GM12878 (cell line): ENCODE measurements at regions not wholly inside any gene's neighbourhood (a gene's known extent, or its start where the extent isn't known, plus 50 kb on each side); places are given as distances from the start of the nearest gene placed in this dataset.
A peak's percentile ranks its signal among the peaks of the same experiment; 100 is the strongest.

ENCODE experiments used
- ATAC-seq: fragments of 200-7000 bp; cut with Tn5 transposase; 3 replicates; pipeline ENCODE4 v1.9.1; 2020; ENCODE audit warnings: mild to moderate bottlenecking, moderate library complexity
- BruUV-seq: library from RNA; stranded (reverse); fragments of 400-500 nt; replicated peaks from 2 replicates; lab custom pipeline; 2021; lab: Mats Ljungman, UMichigan
- CTCF ChIA-PET: fragments of 300-600 bp; sonication (Branson Sonifier 250); formaldehyde crosslinking; extraction: SDS; loops from one replicate; lab custom pipeline; 2021; ENCODE audit warnings: inconsistent platforms; lab: Yijun Ruan, JAX
- POLR2A ChIA-PET: fragments of 350-600 bp; formaldehyde crosslinking; extraction: SDS; loops from one replicate; lab custom pipeline; 2021; ENCODE audit warnings: inconsistent platforms; lab: Charles Lee
- RAD21 ChIA-PET: fragments of 300-600 bp; sonication (Branson Sonifier 250); formaldehyde crosslinking; loops from one replicate; lab custom pipeline; 2023; ENCODE audit warnings: antibody characterized with exemption; ENCODE audit not compliant: unreplicated experiment; lab: Charles Lee
- SMC1A ChIA-PET: fragments of 300-600 bp; sonication (Branson Sonifier 250); formaldehyde crosslinking; loops from one replicate; lab custom pipeline; 2023; ENCODE audit not compliant: unreplicated experiment, uncharacterized antibody; lab: Charles Lee
- DNase-seq: peaks from one replicate; pipeline ENCODE4 v3.0.0-alpha.2; 2011; ENCODE audit warnings: low read depth, low spot score
- FAIRE-seq: peaks from 3 replicates; lab custom pipeline; 2011; peaks lifted over from hg19 to GRCh38; lab: Jason Lieb, UNC
- H2AFZ ChIP-seq: 2 replicates; pipeline ENCODE4 v1.6.0; 2011; ENCODE audit warnings: low read depth, low read length, control low read depth; ENCODE audit not compliant: control insufficient read depth
- H3K27ac ChIP-seq: 2 replicates; pipeline ENCODE4 v1.5.1; 2011; ENCODE audit warnings: control low read depth; ENCODE audit not compliant: control insufficient read depth, insufficient read depth
- H3K27me3 ChIP-seq, 2 experiments: replicated peaks in 1 of 2; 2 replicates each; pipeline versions ENCODE4 v1.6.0 to v1.6.1; 2011; ENCODE audit warnings: low read length in 1 of 2; ENCODE audit not compliant: control insufficient read depth in 2 of 2, insufficient read depth in 2 of 2
- H3K36me3 ChIP-seq, 2 experiments: 2 replicates each; pipeline ENCODE4 v1.5.1; 2011; ENCODE audit warnings: low read length in 1 of 2; ENCODE audit not compliant: control insufficient read depth in 2 of 2, insufficient read depth in 2 of 2
- H3K4me1 ChIP-seq: 2 replicates; pipeline ENCODE4 v1.6.1; 2011; ENCODE audit warnings: mild to moderate bottlenecking, low read length, moderate library complexity, mixed read lengths; ENCODE audit not compliant: control insufficient read depth, insufficient read depth
- H3K4me2 ChIP-seq: 2 replicates; pipeline ENCODE4 v1.6.0; 2011; ENCODE audit warnings: control low read depth; ENCODE audit not compliant: control insufficient read depth, insufficient read depth
- H3K4me3 ChIP-seq: fragments of 200-600 bp; sonication (generic); 2 replicates; pipeline ENCODE4 v1.5.1; 2016
- H3K79me2 ChIP-seq: 2 replicates; pipeline ENCODE4 v1.6.0; 2011; ENCODE audit warnings: low read length; ENCODE audit not compliant: control insufficient read depth, insufficient read depth
- H3K9ac ChIP-seq: 2 replicates; pipeline ENCODE4 v1.8.0; 2011; ENCODE audit warnings: low read length, control low read depth, mixed read lengths; ENCODE audit not compliant: control insufficient read depth, insufficient read depth
- H3K9me3 ChIP-seq: replicated peaks from 3 replicates; pipeline ENCODE4 v1.5.1; 2011; ENCODE audit warnings: mild to moderate bottlenecking, low read length; ENCODE audit not compliant: control insufficient read depth, insufficient read depth
- H4K20me1 ChIP-seq: 2 replicates; pipeline ENCODE4 v1.6.0; 2011; ENCODE audit not compliant: control insufficient read depth, insufficient read depth
- ATF2 ChIP-seq: IDR thresholded peaks from 2 replicates; pipeline ENCODE4 v1.6.1; 2012; ENCODE audit warnings: low read length, inconsistent platforms
- CBFB ChIP-seq: IDR thresholded peaks from 2 replicates; pipeline ENCODE4 v1.6.1; 2016; ENCODE audit warnings: antibody characterized with exemption, low read depth
- EP300 ChIP-seq, 2 experiments: fragments of 150-350 bp in 1 of 2; IDR thresholded peaks; 2 replicates each; pipeline ENCODE4 v1.6.1; 2011 to 2012; ENCODE audit warnings: low read depth in 2 of 2, low read length in 2 of 2, borderline replicate concordance in 1 of 2, improper control_type of control experiment in 1 of 2, inconsistent platforms in 1 of 2; ENCODE audit not compliant: control insufficient read depth in 1 of 2
- ETV6 ChIP-seq, 2 experiments: fragments of 450-650 bp in 1 of 2; IDR thresholded peaks in 1 of 2; conservative IDR thresholded peaks in 1 of 2; 2 replicates each; pipeline ENCODE4 v1.6.1; 2014; ENCODE audit warnings: antibody characterized with exemption in 1 of 2, borderline replicate concordance in 1 of 2, low read depth in 1 of 2, mild to moderate bottlenecking in 1 of 2, moderate library complexity in 1 of 2
- FOS ChIP-seq: IDR thresholded peaks from 3 replicates; pipeline ENCODE4 v1.6.1; 2011; ENCODE audit warnings: borderline replicate concordance; ENCODE audit not compliant: insufficient read length; ENCODE audit errors: extremely low read depth
- HDAC6 ChIP-seq: fragments of 200-600 bp; sonication (generic); IDR thresholded peaks from one replicate; pipeline ENCODE4 v1.8.0; 2017; ENCODE audit warnings: antibody characterized with exemption; ENCODE audit not compliant: unreplicated experiment
- HSF1 ChIP-seq: fragments of 150-350 bp; IDR thresholded peaks from 2 replicates; pipeline ENCODE4 v1.6.1; 2014; ENCODE audit warnings: mild to moderate bottlenecking, low read depth, low read length
- IRF4 ChIP-seq: IDR thresholded peaks from 2 replicates; pipeline ENCODE4 v1.6.1; 2011; ENCODE audit warnings: low read depth, low read length
- JUNB ChIP-seq: IDR thresholded peaks from 2 replicates; pipeline ENCODE4 v1.6.1; 2016; ENCODE audit warnings: antibody characterized with exemption, mild to moderate bottlenecking
- LARP7 ChIP-seq: fragments of 450-650 bp; IDR thresholded peaks from 2 replicates; pipeline ENCODE4 v1.6.1; 2017; ENCODE audit warnings: mild to moderate bottlenecking
- MAX ChIP-seq: IDR thresholded peaks from 2 replicates; pipeline ENCODE4 v1.6.1; 2012; ENCODE audit warnings: low read depth, low read length, improper control_type of control experiment
- MEF2A ChIP-seq: IDR thresholded peaks from 2 replicates; pipeline ENCODE4 v1.6.1; 2011; ENCODE audit warnings: low read depth, mild to moderate bottlenecking, low read length, moderate library complexity; ENCODE audit not compliant: insufficient read depth
- NFIC ChIP-seq: IDR thresholded peaks from 2 replicates; pipeline ENCODE4 v1.6.1; 2012; ENCODE audit warnings: low read depth, mild to moderate bottlenecking, inconsistent platforms, low read length, moderate library complexity
- PAX5 ChIP-seq: IDR thresholded peaks from 2 replicates; pipeline ENCODE4 v1.6.1; 2011; ENCODE audit warnings: low read depth, low read length, borderline replicate concordance
- POLR2A ChIP-seq: IDR thresholded peaks from 2 replicates; pipeline ENCODE4 v1.6.1; 2011; ENCODE audit warnings: low read depth, mild to moderate bottlenecking, low read length
- POU2F2 ChIP-seq: IDR thresholded peaks from 3 replicates; pipeline ENCODE4 v1.6.1; 2011; ENCODE audit warnings: low read depth, mild to moderate bottlenecking, low read length, borderline replicate concordance
- RB1 ChIP-seq: fragments of 450-650 bp; formaldehyde crosslinking; IDR thresholded peaks from 2 replicates; pipeline ENCODE4 v1.6.1; 2017; ENCODE audit warnings: mild to moderate bottlenecking, borderline replicate concordance
- RELA ChIP-seq: fragments of 450-650 bp; IDR thresholded peaks from 2 replicates; pipeline ENCODE4 v1.8.0; 2014; ENCODE audit warnings: borderline replicate concordance; ENCODE audit not compliant: partially characterized antibody
- RUNX3 ChIP-seq: IDR thresholded peaks from 2 replicates; pipeline ENCODE4 v1.6.1; 2012; ENCODE audit warnings: low read length, inconsistent platforms
- SMAD1 ChIP-seq: fragments of 450-650 bp; IDR thresholded peaks from 2 replicates; pipeline ENCODE4 v1.6.1; 2018; ENCODE audit warnings: mild to moderate bottlenecking, low read depth; ENCODE audit not compliant: partially characterized antibody
- TCF3 ChIP-seq: IDR thresholded peaks from 2 replicates; pipeline ENCODE4 v1.6.1; 2012; ENCODE audit warnings: low read depth, mild to moderate bottlenecking, low read length, borderline replicate concordance; ENCODE audit not compliant: insufficient read depth
- TCF7 ChIP-seq: IDR thresholded peaks from 2 replicates; pipeline ENCODE4 v1.6.1; 2014; ENCODE audit warnings: antibody characterized with exemption, borderline replicate concordance
- ZSCAN29 ChIP-seq: fragments of 450-650 bp; IDR thresholded peaks from 2 replicates; pipeline ENCODE4 v1.6.1; 2017; ENCODE audit warnings: mild to moderate bottlenecking, moderate library complexity
- WGBS: methylation state at CpG from one replicate; pipeline ENCODE4 v1.1.6; 2016; ENCODE audit warnings: low lambda C conversion rate; ENCODE audit not compliant: insufficient replicate concordance, insufficient coverage; ENCODE audit errors: missing lambda C conversion rate; 5-methylcytosine and 5-hydroxymethylcytosine counted together
- in situ Hi-C: fragments of 300-500 bp; cut with MboI; formaldehyde crosslinking; loops from 9 replicates; pipeline ENCODE4 v1.14.3; 2018; ENCODE audit warnings: mixed read lengths
- intact Hi-C: fragments of 100-400 bp; cut with micrococcal nuclease; formaldehyde crosslinking; loops from one replicate; pipeline ENCODE4 v1.14.2; 2022; ENCODE audit not compliant: unreplicated experiment

GRCh38 chr2:61762292-61762691 is 91.6 kb downstream of the FAM161A start:
- Histone ChIP-seq H3K4me2 (peak overlapping the region; percentile 30), H3K79me2 (peaks cover 4% of the 10 kb centered on the region), H4K20me1 (no peaks in the 10 kb centered on the region), H3K4me3 (no peak overlapping the region), H3K9me3 (no peaks in the 10 kb centered on the region; the same call in 2 of the 3 replicates), H3K36me3 (no peaks in the 10 kb centered on the region), H3K9ac (no peak overlapping the region), H2AFZ (no peak overlapping the region; the same call in 1 of the 2 replicates), H3K27me3 (no peaks in the 10 kb centered on the region; a peak in 1 of 4 replicates), H3K27ac (no peak overlapping the region), H3K4me1 (peaks cover 4% of the 10 kb centered on the region)
- ChIA-PET CTCF (no interaction called here), RAD21 (interaction anchor here (0.6 to 1.2 kb wide), 2 partner anchors 62 to 91 kb away, joined by 3 to 5 read pairs; partner anchors contain the start of gene FAM161A), SMC1A (interaction anchor here (0.7 to 1.3 kb wide), 2 partner anchors 49 to 1262 kb away, joined by 4 read pairs; no protein-coding TSS in a partner anchor), POLR2A (interaction anchor here (0.6 kb wide), 2 partner anchors 25 to 455 kb away, joined by 3 to 6 read pairs; no protein-coding TSS in a partner anchor)
- intact Hi-C loops, result loop anchor here (5.0 to 10.0 kb wide), 4 partner anchors 55 to 227 kb away; partner anchors contain the start of genes CCT4, FAM161A and XPO1
- ATAC-seq, result peak; percentile 27
- in situ Hi-C loops, result no loop called here
- BruUV-seq, result no TSS peak
- 3% methylated on average over 8 of the region's 8 CpGs for WGBS
- peak; percentile 64 for FAIRE-seq
- DNase-seq, result peak; percentile 35
- TF ChIP-seq RUNX3 (peak; percentile 76), ZSCAN29 (no peak), TCF7 (0 out of 2 replicates have a peak, but pooled peaks have one; percentile 20), TCF3 (no peak), IRF4 (peak; percentile 49; the same call in 1 of the 2 replicates), ETV6 (conservative IDR thresholded peaks at IDR 0.05 in 1 of 2, IDR thresholded peaks at IDR 0.05 in 1 of 2; ENCODE audit: borderline replicate concordance in 1 of 2, low read depth in 1 of 2) (peak in 1 of 2 experiments; percentile 55; a peak in 1 of 4 replicates), LARP7 (no peak), ATF2 (peak; percentile 15; the same call in 1 of the 2 replicates), PAX5 (no peak), HDAC6 (no peak), CBFB (no peak), RB1 (no peak), HSF1 (no peak), POLR2A (no peak), SMAD1 (no peak), MAX (no peak), JUNB (peak; percentile 69), EP300 (IDR thresholded peaks at IDR 0.05; ENCODE audit: borderline replicate concordance in 1 of 2, control insufficient read depth in 1 of 2, low read depth in 2 of 2, low read length in 2 of 2) (peak in 1 of 2 experiments; percentile 36; a peak in 1 of 4 replicates), MEF2A (0 out of 2 replicates have a peak, but pooled peaks have one; percentile 18), RELA (no peak), POU2F2 (peak; percentile 90), FOS (no peak), NFIC (peak; percentile 31; the same call in 1 of the 2 replicates)
